Adrenal gland (tissue), 9 donors: ENCODE measurements at regions not wholly inside any gene's neighbourhood (a gene's known extent, or its start where the extent isn't known, plus 50 kb on each side); places are given as distances from the start of the nearest gene placed in this dataset.

Experiments used
- DNase-seq, 7 donors: peaks; one replicate each; pipeline ENCODE4 v3.0.0-alpha.2; 2019 to 2020
- H3K27ac ChIP-seq, 5 donors: fragments of 200-600 bp; sonication (generic) in 4 of 5; 1 replicate in 3 of 5; 2 replicates in 2 of 5; pipeline versions ENCODE4 v1.5.1 to v1.8.0; 2016 to 2020; ENCODE audit warnings: mild to moderate bottlenecking in 1 of 5
- H3K27me3 ChIP-seq: fragments of 200-600 bp; 2 replicates; pipeline ENCODE4 v1.8.0; 2021
- H3K36me3 ChIP-seq, 2 donors: fragments of 200-600 bp; replicated peaks in 1 of 2; 1 replicate in 1 of 2; 2 replicates in 1 of 2; pipeline versions ENCODE4 v1.5.1 to v1.8.0; 2018 to 2022
- H3K4me1 ChIP-seq, 2 donors: fragments of 200-600 bp; replicated peaks in 1 of 2; 1 replicate in 1 of 2; 2 replicates in 1 of 2; pipeline versions ENCODE4 v1.5.1 to v1.8.0; 2018 to 2021
- H3K4me3 ChIP-seq, 4 donors: fragments of 200-600 bp; sonication (generic) in 3 of 4; one replicate each; pipeline ENCODE4 v1.5.1; 2016 to 2018
- H3K9me3 ChIP-seq, 3 donors: fragments of 200-600 bp; sonication (generic) in 1 of 3; replicated peaks in 1 of 3; 1 replicate in 2 of 3; 2 replicates in 1 of 3; pipeline versions ENCODE4 v1.5.1 to v1.8.0; 2016 to 2021
- CTCF ChIP-seq, 6 experiments: fragments of 450-650 bp in 4 of 6; fragments of 200-600 bp in 2 of 6; sonication (generic) in 1 of 6; IDR thresholded peaks; 1 replicate in 5 of 6; 2 replicates in 1 of 6; pipeline versions ENCODE4 v1.5.1 to v1.8.0; 2016 to 2021; ENCODE audit warnings: antibody characterized with exemption in 6 of 6, mild to moderate bottlenecking in 2 of 6, moderate library complexity in 1 of 6
- POLR2A ChIP-seq, 2 donors: fragments of 450-650 bp; IDR thresholded peaks; one replicate each; pipeline ENCODE4 v1.6.1; 2017; ENCODE audit warnings: antibody characterized with exemption in 2 of 2, mild to moderate bottlenecking in 2 of 2, moderate library complexity in 1 of 2
- WGBS, 4 donors: extraction: QIAGEN DNeasy Blood & Tissue Kit in 2 of 4; methylation state at CpG; one replicate each; pipeline versions ENCODE4 v1.1.5 to v1.1.7; 2013 to 2017; 5-methylcytosine and 5-hydroxymethylcytosine counted together
- intact Hi-C, 2 donors: fragments of 100-400 bp; cut with DNase I; formaldehyde crosslinking; loops; one replicate each; pipeline versions ENCODE4 v1.14.1 to v1.15.0; 2022 to 2023
- donor health status: healthy with polysubstance abuse.
- donor health status: Bipolar disorder and iron deficiency.
- donor health status: DM: yes; HTN: yes; CAD: no.
- donor health status: DM: no; HTN: no; CAD: no.
- donor health status: DM: no; HTN: no; CAD: no.

- Histone ChIP-seq H3K9me3 (no peaks in the 10 kb centered on the region), H3K4me1 (no peaks in the 10 kb centered on the region), H3K4me3 (no peak overlapping the region), H3K27ac (no peak overlapping the region), H3K27me3 (no peaks in the 10 kb centered on the region), H3K36me3 (no peaks in the 10 kb centered on the region)
- intact Hi-C loops, result no loop called here
- TF ChIP-seq CTCF (IDR thresholded peaks at IDR 0.05) (no peak), POLR2A (IDR thresholded peaks at IDR 0.05) (no peak)
- 77 to 84% (median 83%) methylated on average over 4 of the region's 4 CpGs for WGBS, 4 donors
- DNase-seq, result no peak
Observed at GRCh38 chr10:9238041-9238440, 1183.6 kb downstream of the GATA3 start.

- no peak overlapping the region for H3K27ac ChIP-seq
- H3K9me3 ChIP-seq, result no peaks in the 10 kb centered on the region
- no peak for DNase-seq
- no peaks in the 10 kb centered on the region for H3K4me1 ChIP-seq
- no peak for TF ChIP-seq POLR2A (IDR thresholded peaks at IDR 0.05)
- TF ChIP-seq CTCF (IDR thresholded peaks at IDR 0.05), result no peak
- H3K4me3 ChIP-seq, result no peak overlapping the region
- intact Hi-C loops, result no loop called here
- no peaks in the 10 kb centered on the region for H3K36me3 ChIP-seq
- no peaks in the 10 kb centered on the region for H3K27me3 ChIP-seq
- 17 to 25% (median 22%) methylated on average over 8 of the region's 8 CpGs for WGBS, 4 donors
Observed at GRCh38 chr10:9239298-9239697, 1184.8 kb downstream of the GATA3 start.

GRCh38 chr10:9243941-9244411 lies 1189.5 kb downstream of the GATA3 start:
- Histone ChIP-seq H3K4me1 (no peaks in the 10 kb centered on the region), H3K36me3 (no peaks in the 10 kb centered on the region), H3K4me3 (no peak overlapping the region), H3K27me3 (no peaks in the 10 kb centered on the region), H3K9me3 (no peaks in the 10 kb centered on the region), H3K27ac (no peak overlapping the region)
- TF ChIP-seq CTCF (IDR thresholded peaks at IDR 0.05) (no peak), POLR2A (IDR thresholded peaks at IDR 0.05) (no peak)
- intact Hi-C loops, result no loop called here
- no peak for DNase-seq
- WGBS, 4 donors, result 64 to 71% (median 66%) methylated on average over 6 of the region's 6 CpGs

- H3K27ac ChIP-seq, result no peak overlapping the region
- no peak for DNase-seq
- H3K4me3 ChIP-seq, result no peak overlapping the region
- H3K4me1 ChIP-seq, result no peaks in the 10 kb centered on the region
- H3K36me3 ChIP-seq, result no peaks in the 10 kb centered on the region
- 57 to 75% (median 61%) methylated on average over 1 of the region's 1 CpG for WGBS, 4 donors
- H3K27me3 ChIP-seq, result no peaks in the 10 kb centered on the region
- H3K9me3 ChIP-seq, result no peaks in the 10 kb centered on the region
- no peak for TF ChIP-seq CTCF (IDR thresholded peaks at IDR 0.05)
- no peak for TF ChIP-seq POLR2A (IDR thresholded peaks at IDR 0.05)
- intact Hi-C loops, result no loop called here
Observed at GRCh38 chr10:9244864-9245263, 1190.4 kb downstream of the GATA3 start.
